KG1 (cell line): ENCODE measurements at regions not wholly inside any gene's neighbourhood (a gene's known extent, or its start where the extent isn't known, plus 50 kb on each side); places are given as distances from the start of the nearest gene placed in this dataset.
"Not testable (repeated sequence)": the region's sequence is repeated elsewhere in the genome, so short reads cannot be mapped to it uniquely, and the experiment has no call there.

Experiments used
- DNase-seq: peaks from one replicate; lab custom pipeline; 2025; lab: John Stamatoyannopoulos, UW

- no peak for DNase-seq
These were observed 1679.9 kb downstream of the SLITRK1 start for GRCh38 chr13:82202398-82202797.

DNA sequence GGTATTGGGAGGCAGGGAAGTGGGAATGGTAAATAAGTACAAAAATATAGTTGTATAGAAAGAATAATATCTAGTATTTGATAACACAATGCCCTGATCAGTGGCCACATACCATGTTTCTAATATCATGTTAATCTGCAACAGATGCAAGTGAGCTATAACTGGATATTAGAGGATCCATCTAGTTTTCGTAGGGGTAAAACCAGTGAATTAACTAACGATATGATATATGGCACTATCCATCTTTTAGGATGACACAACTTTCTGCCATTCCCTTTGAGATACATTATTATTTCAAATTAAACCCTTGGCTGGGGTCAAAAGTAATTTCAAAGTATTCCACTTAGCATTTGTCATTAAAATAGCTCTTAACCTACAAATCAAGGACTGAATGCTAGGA is 1686.2 kb downstream of the SLITRK1 start:
- DNase-seq, result no peak

GRCh38 chr13:82187227-82187626 is 1695.0 kb downstream of the SLITRK1 start:
- no peak for DNase-seq

GRCh38 chr13:82176751-82177150 is 1705.5 kb downstream of the SLITRK1 start:
- DNase-seq, result no peak

DNA sequence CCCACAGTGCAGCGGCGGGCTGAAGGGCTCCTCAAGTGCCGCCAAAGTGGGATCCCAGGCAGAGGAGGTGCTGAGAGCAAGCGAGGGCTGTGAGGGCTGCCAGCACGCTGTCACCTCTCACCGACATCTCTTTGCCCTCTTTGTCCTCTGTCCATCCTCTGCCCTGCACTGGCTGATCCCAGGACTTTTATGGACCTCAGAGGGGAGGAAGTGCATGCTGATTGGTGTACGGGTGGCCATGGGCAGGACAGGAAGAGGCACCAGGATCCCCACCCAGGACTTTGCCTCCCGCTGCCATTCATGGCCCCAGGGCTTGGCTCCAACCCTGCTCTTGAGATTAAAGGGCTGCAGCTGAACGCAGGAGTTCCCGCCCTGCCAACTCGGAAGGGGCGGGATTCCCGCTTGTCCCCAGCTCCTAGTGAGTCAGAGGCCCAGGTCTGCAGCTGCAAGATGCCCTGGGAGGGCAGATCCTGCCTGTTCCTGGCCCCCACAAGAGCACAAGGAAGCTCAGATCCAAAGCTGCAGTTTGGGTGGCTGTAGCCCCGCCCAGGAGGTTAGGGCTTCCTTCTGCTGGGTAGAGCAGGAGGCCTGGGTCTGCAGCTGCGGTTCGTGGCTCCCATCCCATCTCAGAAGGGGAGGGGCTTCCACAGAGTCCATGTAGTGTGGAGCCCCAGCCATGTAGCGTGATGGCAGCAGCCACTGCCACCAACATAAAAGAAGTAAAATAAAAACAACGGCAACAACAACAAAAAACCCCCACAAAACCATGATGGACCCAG is 1716.7 kb downstream of the SLITRK1 start:
- no peak for DNase-seq

- not testable (repeated sequence) for DNase-seq
These were observed 1717.4 kb downstream of the SLITRK1 start for GRCh38 chr13:82164780-82165395.

DNA sequence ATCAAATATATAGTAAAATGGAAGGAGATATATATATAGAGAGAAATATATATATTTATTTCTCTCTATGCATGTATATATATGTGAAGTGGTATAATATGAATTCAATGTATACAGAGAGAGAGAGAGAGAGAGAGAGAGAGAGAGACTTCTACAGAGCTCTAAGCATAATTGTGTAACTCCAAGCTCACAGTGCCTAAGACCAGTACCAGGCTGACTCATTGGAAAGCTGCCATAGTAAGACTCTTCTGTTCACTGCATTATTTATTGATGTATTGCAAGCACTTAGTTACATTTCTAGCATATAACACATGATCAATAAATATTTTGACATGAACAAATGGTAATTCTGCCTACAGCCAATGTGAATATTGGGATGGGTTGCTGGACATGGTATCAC is 1734.7 kb downstream of the SLITRK1 start:
- no peak for DNase-seq

DNA sequence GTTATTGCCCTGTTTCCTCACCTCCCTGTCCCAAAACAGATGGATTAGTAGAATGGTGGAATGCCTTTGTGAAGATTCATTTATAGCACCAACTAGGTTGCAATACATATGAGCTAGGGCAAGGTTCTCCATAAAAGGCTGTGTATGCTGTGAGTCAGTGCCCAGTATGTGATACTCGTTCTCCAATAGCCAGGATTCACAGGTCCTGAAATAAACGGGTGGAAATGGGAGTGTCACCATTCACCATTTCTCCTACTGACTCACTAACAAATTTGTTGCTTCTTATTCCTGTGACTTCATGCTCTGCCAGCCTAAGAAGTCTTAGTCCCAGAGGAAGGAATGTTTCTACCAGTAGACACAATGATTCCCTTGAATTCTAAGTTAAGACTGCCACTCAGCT is 1745.4 kb downstream of the SLITRK1 start:
- DNase-seq, result no peak

DNA sequence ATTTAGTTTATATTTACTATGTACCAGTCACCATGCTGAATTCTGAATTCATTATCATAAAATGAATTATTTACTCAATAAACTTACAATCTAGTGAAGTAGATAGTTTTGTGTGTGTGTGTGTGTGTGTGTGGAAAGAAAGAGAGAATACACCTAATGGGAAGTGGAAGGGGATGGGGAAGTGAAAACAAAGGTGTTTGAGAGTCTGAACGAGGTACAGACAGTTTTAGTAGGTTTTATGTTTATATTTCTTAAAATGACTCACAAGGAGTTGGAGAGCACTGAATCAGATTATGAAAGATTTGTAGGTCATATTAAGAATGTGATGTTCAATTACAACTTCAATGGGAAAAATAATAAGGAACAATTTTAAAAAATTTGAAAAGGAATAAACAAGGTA is 1753.0 kb downstream of the SLITRK1 start:
- DNase-seq, result no peak

GRCh38 chr13:82118589-82118988 is 1763.7 kb downstream of the SLITRK1 start:
- DNase-seq, result no peak

GRCh38 chr13:82116422-82116989 is 1765.8 kb downstream of the SLITRK1 start:
- no peak for DNase-seq

GRCh38 chr13:82115391-82115790 is 1766.9 kb downstream of the SLITRK1 start:
- no peak for DNase-seq

- no peak for DNase-seq
These were observed 1755.3 kb upstream of the SPRY2 start for GRCh38 chr13:82096256-82096655.

- no peak for DNase-seq
These were observed 1751.4 kb upstream of the SPRY2 start for GRCh38 chr13:82092312-82092711.

GRCh38 chr13:82088781-82089180 is 1747.9 kb upstream of the SPRY2 start:
- no peak for DNase-seq

- no peak for DNase-seq
These were observed 1735.6 kb upstream of the SPRY2 start for GRCh38 chr13:82076496-82076895.

DNA sequence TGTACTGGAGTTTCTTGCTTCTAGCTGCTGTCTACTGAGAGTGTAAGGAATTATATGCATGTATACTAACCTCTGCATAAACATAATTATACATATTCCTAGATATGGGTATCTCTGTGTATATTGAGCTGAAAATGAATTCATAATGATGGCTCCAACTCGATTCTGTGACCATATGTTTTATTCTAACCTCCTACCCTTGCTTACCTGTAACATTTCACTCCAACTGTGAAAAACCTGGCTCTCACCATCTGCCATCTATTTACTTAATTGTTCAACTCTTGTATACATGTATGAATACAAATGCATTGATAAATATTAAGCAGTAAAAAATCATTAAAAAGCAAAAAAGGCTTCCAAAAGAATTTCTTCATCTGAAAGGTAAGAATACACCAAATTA is 1729.5 kb upstream of the SPRY2 start:
- no peak for DNase-seq

DNA sequence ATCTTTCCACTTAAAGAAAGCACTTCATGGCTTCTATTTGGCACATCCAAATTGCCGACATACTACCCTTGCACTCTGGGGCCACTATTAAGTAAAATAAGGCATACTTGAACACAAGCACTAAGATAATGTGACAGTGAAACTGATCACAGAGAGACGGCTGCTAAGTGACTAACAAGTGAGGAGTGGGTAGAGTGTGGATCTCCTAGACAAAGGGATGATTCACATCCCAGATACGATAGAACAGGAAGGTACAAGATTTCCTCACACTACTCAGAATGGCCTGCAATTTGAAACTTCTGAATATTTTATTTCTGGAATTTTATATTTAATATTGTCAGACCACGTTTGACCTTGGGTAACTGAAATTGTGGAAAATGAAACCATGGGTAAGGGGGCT is 1721.8 kb upstream of the SPRY2 start:
- DNase-seq, result no peak

- no peak for DNase-seq
These were observed 1717.4 kb upstream of the SPRY2 start for GRCh38 chr13:82058364-82058763.

GRCh38 chr13:82045316-82045715 is 1704.4 kb upstream of the SPRY2 start:
- not testable (repeated sequence) for DNase-seq

DNA sequence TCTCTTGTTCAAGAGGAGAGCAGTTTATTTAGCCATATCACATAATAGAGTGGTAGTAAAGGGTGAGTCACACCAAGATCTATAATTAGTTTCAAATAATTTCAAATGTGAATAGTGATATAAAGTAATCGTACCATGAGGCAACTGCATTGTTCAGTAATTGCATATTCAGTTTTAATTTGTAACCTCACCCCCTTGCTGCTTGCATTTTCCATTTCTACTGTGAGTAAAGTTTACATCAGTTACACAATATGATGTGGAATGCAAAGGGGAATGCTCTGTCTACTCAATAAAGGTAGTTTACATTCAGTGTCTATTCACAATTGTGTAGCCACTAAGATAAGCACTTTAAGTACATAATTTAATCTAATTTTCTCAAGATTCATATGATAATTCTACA is 1695.7 kb upstream of the SPRY2 start:
- no peak for DNase-seq

DNA sequence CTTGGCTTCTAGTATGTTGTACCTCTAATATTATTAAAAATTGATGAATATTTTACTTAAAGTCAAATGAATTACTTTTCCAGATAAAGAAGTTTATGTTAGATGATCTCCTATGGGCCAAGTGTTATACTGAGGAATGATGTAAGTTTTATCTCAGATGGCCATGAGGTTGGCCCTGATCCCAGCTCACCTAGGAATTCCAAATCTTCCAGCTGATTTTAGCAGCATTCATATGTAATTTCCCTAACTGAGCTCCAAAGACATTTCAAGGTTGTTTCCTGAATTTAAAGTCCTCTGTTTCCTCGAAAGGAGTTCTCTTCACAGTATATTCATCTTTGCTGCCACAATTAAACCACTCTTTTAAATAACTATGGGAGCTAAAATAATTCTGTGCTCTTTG is 1670.4 kb upstream of the SPRY2 start:
- no peak for DNase-seq

- DNase-seq, result no peak
These were observed 1669.9 kb upstream of the SPRY2 start for GRCh38 chr13:82010780-82011179.

GRCh38 chr13:82002710-82003109 is 1661.8 kb upstream of the SPRY2 start:
- DNase-seq, result no peak
